GM19372 (cell line): ENCODE measurements at regions not wholly inside any gene's neighbourhood (a gene's known extent, or its start where the extent isn't known, plus 50 kb on each side); places are given as distances from the start of the nearest gene placed in this dataset.
"Not testable (repeated sequence)": the region's sequence is repeated elsewhere in the genome, so short reads cannot be mapped to it uniquely, and the experiment has no call there.

Experiments
- ATAC-seq: cut with Tn5 transposase; IDR thresholded peaks from one replicate; pipeline ENCODE4 v1.9.1; 2021; ENCODE audit warnings: mild to moderate bottlenecking, low read depth, moderate library complexity; ENCODE audit not compliant: unreplicated experiment

- ATAC-seq: not testable (repeated sequence)
Measured at GRCh38 chr6:127406722-127407121, 52.5 kb downstream of the KIAA0408 start.

- ATAC-seq: no peak
Measured at GRCh38 chr6:127406122-127406521, 53.1 kb downstream of the KIAA0408 start.

- no peak for ATAC-seq
Measured at GRCh38 chr6:127404594-127405178, 54.5 kb downstream of the KIAA0408 start.

- ATAC-seq: peak; percentile 63
Measured at GRCh38 chr6:127404133-127404532, 55.1 kb downstream of the KIAA0408 start.

- peak; percentile 76 for ATAC-seq
Measured at GRCh38 chr6:127403636-127404035, 55.6 kb downstream of the KIAA0408 start.

GRCh38 chr6:127402890-127403617, 56.1 kb downstream of the KIAA0408 start:
- ATAC-seq: no peak

GRCh38 chr6:127397729-127398630, 54.6 kb upstream of the ECHDC1 start:
- no peak for ATAC-seq

- not testable (repeated sequence) for ATAC-seq
Measured at GRCh38 chr6:127397171-127397597, 53.8 kb upstream of the ECHDC1 start.
